Muscle of back (tissue), 3 donors: ENCODE measurements at regions not wholly inside any gene's neighbourhood (a gene's known extent, or its start where the extent isn't known, plus 50 kb on each side); places are given as distances from the start of the nearest gene placed in this dataset.

Experiments
- DNase-seq, 3 donors: peaks; one replicate each; pipeline versions ENCODE4 v3.0.0 to v3.0.0-alpha.2; 2013

- no peak for DNase-seq
Observed at GRCh38 chr6:109315341-109316110, 66.7 kb downstream of the CD164 start.

- DNase-seq, result peak; percentile 50 to 77 (median 71)
Observed at GRCh38 chr6:109314313-109314712, 68.0 kb downstream of the CD164 start.

GRCh38 chr6:109313139-109313538 lies 69.1 kb downstream of the CD164 start:
- DNase-seq, result no peak

- DNase-seq, result peak; percentile 45 to 84 (median 75)
Observed at GRCh38 chr6:109311471-109311870, 70.8 kb downstream of the CD164 start.

GRCh38 chr6:109309917-109310316 lies 72.3 kb downstream of the CD164 start:
- no peak for DNase-seq

GRCh38 chr6:109308018-109308492 lies 74.2 kb downstream of the CD164 start:
- no peak for DNase-seq

GRCh38 chr6:109306733-109307132 lies 75.5 kb downstream of the CD164 start:
- no peak for DNase-seq

GRCh38 chr6:109305028-109305427 lies 77.2 kb downstream of the CD164 start:
- DNase-seq, result no peak

GRCh38 chr6:109304284-109305015 lies 77.8 kb downstream of the CD164 start:
- no peak for DNase-seq

- no peak for DNase-seq
Observed at GRCh38 chr6:109303640-109304283, 78.5 kb downstream of the CD164 start.

- no peak for DNase-seq
Observed at GRCh38 chr6:109303164-109303563, 79.1 kb downstream of the CD164 start.

- no peak for DNase-seq
Observed at GRCh38 chr6:109302176-109302575, 80.1 kb downstream of the CD164 start.

- DNase-seq, result no peak
Observed at GRCh38 chr6:109301418-109301817, 80.8 kb downstream of the CD164 start.

- DNase-seq, result no peak
Observed at GRCh38 chr6:109300874-109301273, 81.4 kb downstream of the CD164 start.

GRCh38 chr6:109299776-109300564 lies 82.3 kb downstream of the CD164 start:
- peak in 1 of 3 donors; percentile 25 for DNase-seq

GRCh38 chr6:109299265-109299607 lies 83.0 kb downstream of the CD164 start:
- no peak for DNase-seq

- DNase-seq, result peak in 1 of 3 donors; percentile 51
Observed at GRCh38 chr6:109298605-109299264, 83.5 kb downstream of the CD164 start.

GRCh38 chr6:109297406-109298110 lies 84.7 kb downstream of the CD164 start:
- peak in 1 of 3 donors; percentile 61 for DNase-seq

GRCh38 chr6:109296971-109297372 lies 85.3 kb downstream of the CD164 start:
- DNase-seq, result peak in 1 of 3 donors; percentile 65

GRCh38 chr6:109296452-109296851 lies 85.8 kb downstream of the CD164 start:
- no peak for DNase-seq

- no peak for DNase-seq
Observed at GRCh38 chr6:109295774-109296156, 86.5 kb downstream of the CD164 start.
